ENCODE measurements at regions not wholly inside any gene's neighbourhood (a gene's known extent, or its start where the extent isn't known, plus 50 kb on each side); places are given as distances from the start of the nearest gene placed in this dataset.
"Not testable (repeated sequence)": the region's sequence is repeated elsewhere in the genome, so short reads cannot be mapped to it uniquely, and the experiment has no call there.

DNA sequence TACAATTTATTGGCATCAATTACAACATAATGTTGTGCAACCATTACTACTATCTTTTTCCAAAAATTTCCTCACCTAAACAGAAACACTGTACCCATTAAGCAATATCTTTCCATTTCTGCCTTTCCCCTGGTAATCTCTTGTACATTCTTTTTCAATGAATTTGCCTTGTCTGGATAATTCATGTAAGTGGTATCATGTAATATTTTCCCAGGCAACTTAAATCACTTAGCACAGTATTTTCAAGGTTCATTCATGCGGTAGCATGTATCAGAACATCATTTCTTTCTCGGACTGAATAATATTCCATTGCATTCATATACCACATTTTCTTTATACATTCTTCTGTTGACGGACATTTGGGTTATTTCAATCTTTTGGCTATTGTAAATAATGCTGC is 139.0 kb downstream of the GOLGA6L6 start:
- TF ChIP-seq, protein P1, sequence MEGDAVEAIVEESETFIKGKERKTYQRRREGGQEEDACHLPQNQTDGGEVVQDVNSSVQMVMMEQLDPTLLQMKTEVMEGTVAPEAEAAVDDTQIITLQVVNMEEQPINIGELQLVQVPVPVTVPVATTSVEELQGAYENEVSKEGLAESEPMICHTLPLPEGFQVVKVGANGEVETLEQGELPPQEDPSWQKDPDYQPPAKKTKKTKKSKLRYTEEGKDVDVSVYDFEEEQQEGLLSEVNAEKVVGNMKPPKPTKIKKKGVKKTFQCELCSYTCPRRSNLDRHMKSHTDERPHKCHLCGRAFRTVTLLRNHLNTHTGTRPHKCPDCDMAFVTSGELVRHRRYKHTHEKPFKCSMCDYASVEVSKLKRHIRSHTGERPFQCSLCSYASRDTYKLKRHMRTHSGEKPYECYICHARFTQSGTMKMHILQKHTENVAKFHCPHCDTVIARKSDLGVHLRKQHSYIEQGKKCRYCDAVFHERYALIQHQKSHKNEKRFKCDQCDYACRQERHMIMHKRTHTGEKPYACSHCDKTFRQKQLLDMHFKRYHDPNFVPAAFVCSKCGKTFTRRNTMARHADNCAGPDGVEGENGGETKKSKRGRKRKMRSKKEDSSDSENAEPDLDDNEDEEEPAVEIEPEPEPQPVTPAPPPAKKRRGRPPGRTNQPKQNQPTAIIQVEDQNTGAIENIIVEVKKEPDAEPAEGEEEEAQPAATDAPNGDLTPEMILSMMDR (IDR thresholded peaks at IDR 0.05) = not testable (repeated sequence)
- not testable (repeated sequence) for TF ChIP-seq EZH2 (IDR thresholded peaks at IDR 0.05; ENCODE audit: borderline replicate concordance, insufficient read depth, low read depth, low read length, poor library complexity, severe bottlenecking)
